ENCODE measurements at regions not wholly inside any gene's neighbourhood (a gene's known extent, or its start where the extent isn't known, plus 50 kb on each side); places are given as distances from the start of the nearest gene placed in this dataset.

- DNase-seq (ENCODE audit: insufficient read length, low spot score) (no peak), FAIRE-seq (no peak)
Observed at GRCh38 chr9:89655990-89656657, 51.3 kb downstream of the GADD45G start.

GRCh38 chr9:89657295-89657694 lies 52.5 kb downstream of the GADD45G start:
- FAIRE-seq (no peak), DNase-seq (ENCODE audit: insufficient read length, low spot score) (no peak)

- DNase-seq (ENCODE audit: insufficient read length, low spot score) (peak; percentile 28), FAIRE-seq (no peak)
Observed at GRCh38 chr9:89657765-89658164, 53.0 kb downstream of the GADD45G start.

- no peak for FAIRE-seq
- DNase-seq (ENCODE audit: insufficient read length, low spot score): no peak
Observed at GRCh38 chr9:89658401-89658800, 53.6 kb downstream of the GADD45G start.

GRCh38 chr9:89658931-89659330 lies 54.1 kb downstream of the GADD45G start:
- DNase-seq (ENCODE audit: insufficient read length, low spot score) (no peak), FAIRE-seq (no peak)

GRCh38 chr9:89659473-89659872 lies 54.7 kb downstream of the GADD45G start:
- DNase-seq (ENCODE audit: insufficient read length, low spot score) (no peak), FAIRE-seq (no peak)

GRCh38 chr9:89659891-89660685 lies 55.3 kb downstream of the GADD45G start:
- no peak for FAIRE-seq

GRCh38 chr9:89661391-89661949 lies 56.7 kb downstream of the GADD45G start:
- DNase-seq (ENCODE audit: insufficient read length, low spot score) (no peak), FAIRE-seq (no peak)

More at GRCh38 chr9:89659891-89660685, 55.3 kb downstream of the GADD45G start:
- DNase-seq (ENCODE audit: insufficient read length, low spot score): no peak

- FAIRE-seq (no peak), DNase-seq (ENCODE audit: insufficient read length, low spot score) (no peak)
Observed at GRCh38 chr9:89661956-89662717, 57.3 kb downstream of the GADD45G start.

- FAIRE-seq: no peak
- DNase-seq (ENCODE audit: insufficient read length, low spot score): no peak
Observed at GRCh38 chr9:89662718-89663613, 58.2 kb downstream of the GADD45G start.

GRCh38 chr9:89663614-89663970 lies 58.8 kb downstream of the GADD45G start:
- DNase-seq (ENCODE audit: insufficient read length, low spot score) (no peak), FAIRE-seq (no peak)

- DNase-seq (ENCODE audit: insufficient read length, low spot score): no peak
- FAIRE-seq: no peak
Observed at GRCh38 chr9:89664010-89664409, 59.2 kb downstream of the GADD45G start.

GRCh38 chr9:89664896-89665329 lies 60.1 kb downstream of the GADD45G start:
- DNase-seq (ENCODE audit: insufficient read length, low spot score) (no peak), FAIRE-seq (no peak)

GRCh38 chr9:89666364-89666763 lies 61.6 kb downstream of the GADD45G start:
- DNase-seq (ENCODE audit: insufficient read length, low spot score): no peak
- FAIRE-seq: no peak

- FAIRE-seq (no peak), DNase-seq (ENCODE audit: insufficient read length, low spot score) (no peak)
Observed at GRCh38 chr9:89666950-89667349, 62.1 kb downstream of the GADD45G start.

GRCh38 chr9:89667726-89668125 lies 62.9 kb downstream of the GADD45G start:
- FAIRE-seq (no peak), DNase-seq (ENCODE audit: insufficient read length, low spot score) (no peak)

- FAIRE-seq (no peak), DNase-seq (ENCODE audit: insufficient read length, low spot score) (no peak)
Observed at GRCh38 chr9:89668216-89668865, 63.5 kb downstream of the GADD45G start.

GRCh38 chr9:89668866-89669246 lies 64.0 kb downstream of the GADD45G start:
- DNase-seq (ENCODE audit: insufficient read length, low spot score) (no peak), FAIRE-seq (no peak)

- DNase-seq (ENCODE audit: insufficient read length, low spot score) (no peak), FAIRE-seq (no peak)
Observed at GRCh38 chr9:89669361-89669842, 64.6 kb downstream of the GADD45G start.

- DNase-seq (ENCODE audit: insufficient read length, low spot score) (no peak), FAIRE-seq (no peak)
Observed at GRCh38 chr9:89670114-89670513, 65.3 kb downstream of the GADD45G start.
